ENCODE measurements at regions not wholly inside any gene's neighbourhood (a gene's known extent, or its start where the extent isn't known, plus 50 kb on each side); places are given as distances from the start of the nearest gene placed in this dataset.

- TF ChIP-seq CTCF (IDR thresholded peaks at IDR 0.05; ENCODE audit: insufficient read depth, low read length) (no peak), POLR2AphosphoS5 (IDR thresholded peaks at IDR 0.05; ENCODE audit: low read depth) (no peak)
- TF ChIP-seq, protein P1, sequence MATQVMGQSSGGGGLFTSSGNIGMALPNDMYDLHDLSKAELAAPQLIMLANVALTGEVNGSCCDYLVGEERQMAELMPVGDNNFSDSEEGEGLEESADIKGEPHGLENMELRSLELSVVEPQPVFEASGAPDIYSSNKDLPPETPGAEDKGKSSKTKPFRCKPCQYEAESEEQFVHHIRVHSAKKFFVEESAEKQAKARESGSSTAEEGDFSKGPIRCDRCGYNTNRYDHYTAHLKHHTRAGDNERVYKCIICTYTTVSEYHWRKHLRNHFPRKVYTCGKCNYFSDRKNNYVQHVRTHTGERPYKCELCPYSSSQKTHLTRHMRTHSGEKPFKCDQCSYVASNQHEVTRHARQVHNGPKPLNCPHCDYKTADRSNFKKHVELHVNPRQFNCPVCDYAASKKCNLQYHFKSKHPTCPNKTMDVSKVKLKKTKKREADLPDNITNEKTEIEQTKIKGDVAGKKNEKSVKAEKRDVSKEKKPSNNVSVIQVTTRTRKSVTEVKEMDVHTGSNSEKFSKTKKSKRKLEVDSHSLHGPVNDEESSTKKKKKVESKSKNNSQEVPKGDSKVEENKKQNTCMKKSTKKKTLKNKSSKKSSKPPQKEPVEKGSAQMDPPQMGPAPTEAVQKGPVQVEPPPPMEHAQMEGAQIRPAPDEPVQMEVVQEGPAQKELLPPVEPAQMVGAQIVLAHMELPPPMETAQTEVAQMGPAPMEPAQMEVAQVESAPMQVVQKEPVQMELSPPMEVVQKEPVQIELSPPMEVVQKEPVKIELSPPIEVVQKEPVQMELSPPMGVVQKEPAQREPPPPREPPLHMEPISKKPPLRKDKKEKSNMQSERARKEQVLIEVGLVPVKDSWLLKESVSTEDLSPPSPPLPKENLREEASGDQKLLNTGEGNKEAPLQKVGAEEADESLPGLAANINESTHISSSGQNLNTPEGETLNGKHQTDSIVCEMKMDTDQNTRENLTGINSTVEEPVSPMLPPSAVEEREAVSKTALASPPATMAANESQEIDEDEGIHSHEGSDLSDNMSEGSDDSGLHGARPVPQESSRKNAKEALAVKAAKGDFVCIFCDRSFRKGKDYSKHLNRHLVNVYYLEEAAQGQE (IDR thresholded peaks at IDR 0.05; ENCODE audit: insufficient replicate concordance, low read depth): no peak
Measured at GRCh38 chr16:47938272-47938671, 217.5 kb downstream of the ABCC12 start.
